Fibroblast of lung (primary cell): ENCODE measurements at regions not wholly inside any gene's neighbourhood (a gene's known extent, or its start where the extent isn't known, plus 50 kb on each side); places are given as distances from the start of the nearest gene placed in this dataset.

Source experiments
- DNase-seq, 2 donors: peaks; one replicate each; pipeline versions ENCODE4 v3.0.0 to v3.0.0-alpha.2; 2010; ENCODE audit warnings: low read depth in 2 of 2
- H2AFZ ChIP-seq: 2 replicates; pipeline ENCODE4 v1.5.1; 2012; ENCODE audit warnings: low read length, control low read depth, inconsistent platforms
- H3K27ac ChIP-seq: 2 replicates; pipeline ENCODE4 v1.5.1; 2011; ENCODE audit warnings: low read length, control low read depth; ENCODE audit not compliant: insufficient read depth
- H3K27me3 ChIP-seq: 2 replicates; pipeline ENCODE4 v1.5.1; 2011; ENCODE audit warnings: mild to moderate bottlenecking, low read length; ENCODE audit not compliant: control insufficient read depth, insufficient read depth
- H3K36me3 ChIP-seq: 2 replicates; pipeline ENCODE4 v1.5.1; 2011; ENCODE audit warnings: low read length; ENCODE audit not compliant: control insufficient read depth, insufficient read depth
- H3K4me1 ChIP-seq: 2 replicates; pipeline ENCODE4 v1.5.1; 2011; ENCODE audit warnings: low read length; ENCODE audit not compliant: control insufficient read depth, insufficient read depth; ENCODE audit errors: extremely low read depth
- H3K4me2 ChIP-seq: 2 replicates; pipeline ENCODE4 v1.5.1; 2011; ENCODE audit warnings: low read length, control low read depth; ENCODE audit not compliant: insufficient read depth; ENCODE audit errors: extremely low read depth
- H3K4me3 ChIP-seq, 4 experiments: fragments of 200-600 bp in 1 of 4; sonication (generic) in 1 of 4; replicated peaks in 1 of 4; 2 replicates each; pipeline ENCODE4 v1.5.1; 2011 to 2016; ENCODE audit warnings: low read length in 4 of 4, low read depth in 3 of 4, mild to moderate bottlenecking in 3 of 4, control low read depth in 2 of 4, inconsistent platforms in 1 of 4, mixed read lengths in 1 of 4; ENCODE audit not compliant: insufficient read depth in 1 of 4; ENCODE audit errors: control extremely low read depth in 1 of 4
- H3K79me2 ChIP-seq: 2 replicates; pipeline ENCODE4 v1.5.1; 2012; ENCODE audit warnings: mild to moderate bottlenecking, low read length, inconsistent platforms; ENCODE audit not compliant: control insufficient read depth, insufficient read depth
- H3K9ac ChIP-seq: 2 replicates; pipeline ENCODE4 v1.5.1; 2011; ENCODE audit warnings: mild to moderate bottlenecking, low read length, control low read depth; ENCODE audit not compliant: insufficient read depth
- H3K9me3 ChIP-seq: 2 replicates; pipeline ENCODE4 v1.5.1; 2012; ENCODE audit warnings: low read depth, low read length; ENCODE audit not compliant: control insufficient read depth, insufficient read depth
- H4K20me1 ChIP-seq: 2 replicates; pipeline ENCODE4 v1.5.1; 2011; ENCODE audit warnings: low read length; ENCODE audit not compliant: control insufficient read depth, insufficient read depth; ENCODE audit errors: extremely low read depth
- EZH2 ChIP-seq: IDR thresholded peaks from 2 replicates; pipeline ENCODE4 v1.5.1; 2012; ENCODE audit warnings: low read length, control low read depth, mild to moderate bottlenecking; ENCODE audit errors: missing control alignments
- TF ChIP-seq, protein P1 (sequence below), 2 donors: IDR thresholded peaks in 1 of 2; conservative IDR thresholded peaks in 1 of 2; 1 replicate in 1 of 2; 2 replicates in 1 of 2; pipeline ENCODE4 v1.5.1; 2011 to 2012; ENCODE audit warnings: low read length in 2 of 2, control low read depth in 1 of 2, inconsistent platforms in 1 of 2, low read depth in 1 of 2, mild to moderate bottlenecking in 1 of 2

GRCh38 chr4:179292468-179292867, 1850.2 kb upstream of the AGA start:
- Histone ChIP-seq H3K4me2 (no peak overlapping the region), H3K27ac (no peak overlapping the region), H3K27me3 (no peaks in the 10 kb centered on the region), H4K20me1 (no peaks in the 10 kb centered on the region), H3K9me3 (no peaks in the 10 kb centered on the region), H3K79me2 (no peaks in the 10 kb centered on the region), H3K4me3 (no peak overlapping the region), H3K36me3 (no peaks in the 10 kb centered on the region), H3K9ac (no peak overlapping the region), H3K4me1 (no peaks in the 10 kb centered on the region), H2AFZ (no peak overlapping the region)
- TF ChIP-seq, protein P1, sequence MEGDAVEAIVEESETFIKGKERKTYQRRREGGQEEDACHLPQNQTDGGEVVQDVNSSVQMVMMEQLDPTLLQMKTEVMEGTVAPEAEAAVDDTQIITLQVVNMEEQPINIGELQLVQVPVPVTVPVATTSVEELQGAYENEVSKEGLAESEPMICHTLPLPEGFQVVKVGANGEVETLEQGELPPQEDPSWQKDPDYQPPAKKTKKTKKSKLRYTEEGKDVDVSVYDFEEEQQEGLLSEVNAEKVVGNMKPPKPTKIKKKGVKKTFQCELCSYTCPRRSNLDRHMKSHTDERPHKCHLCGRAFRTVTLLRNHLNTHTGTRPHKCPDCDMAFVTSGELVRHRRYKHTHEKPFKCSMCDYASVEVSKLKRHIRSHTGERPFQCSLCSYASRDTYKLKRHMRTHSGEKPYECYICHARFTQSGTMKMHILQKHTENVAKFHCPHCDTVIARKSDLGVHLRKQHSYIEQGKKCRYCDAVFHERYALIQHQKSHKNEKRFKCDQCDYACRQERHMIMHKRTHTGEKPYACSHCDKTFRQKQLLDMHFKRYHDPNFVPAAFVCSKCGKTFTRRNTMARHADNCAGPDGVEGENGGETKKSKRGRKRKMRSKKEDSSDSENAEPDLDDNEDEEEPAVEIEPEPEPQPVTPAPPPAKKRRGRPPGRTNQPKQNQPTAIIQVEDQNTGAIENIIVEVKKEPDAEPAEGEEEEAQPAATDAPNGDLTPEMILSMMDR (conservative IDR thresholded peaks at IDR 0.05 in 1 of 2, IDR thresholded peaks at IDR 0.05 in 1 of 2; ENCODE audit: low read depth in 1 of 2, low read length in 2 of 2), result no peak
- no peak for TF ChIP-seq EZH2
- DNase-seq, result peak; percentile 2 to 6

- Histone ChIP-seq H3K4me2 (no peak overlapping the region), H3K9ac (no peak overlapping the region), H3K4me3 (no peak overlapping the region), H2AFZ (no peak overlapping the region), H4K20me1 (no peaks in the 10 kb centered on the region), H3K27ac (no peak overlapping the region), H3K36me3 (no peaks in the 10 kb centered on the region), H3K9me3 (no peaks in the 10 kb centered on the region), H3K4me1 (no peaks in the 10 kb centered on the region), H3K27me3 (no peaks in the 10 kb centered on the region), H3K79me2 (no peaks in the 10 kb centered on the region)
- TF ChIP-seq EZH2, result no peak
- TF ChIP-seq, protein P1 (conservative IDR thresholded peaks at IDR 0.05 in 1 of 2, IDR thresholded peaks at IDR 0.05 in 1 of 2; ENCODE audit: low read depth in 1 of 2, low read length in 2 of 2), result peak; percentile 37 to 61
- DNase-seq, result peak; percentile 27 to 39
Measured at GRCh38 chr4:179307297-179308136, 1865.3 kb upstream of the AGA start.

GRCh38 chr4:179313823-179314222, 1871.6 kb upstream of the AGA start:
- no peaks in the 10 kb centered on the region for H3K36me3 ChIP-seq
- no peak for DNase-seq
- H3K4me1 ChIP-seq, result no peaks in the 10 kb centered on the region
- no peak overlapping the region for H3K9ac ChIP-seq
- H3K9me3 ChIP-seq, result no peaks in the 10 kb centered on the region
- no peak overlapping the region for H3K4me2 ChIP-seq
- H3K4me3 ChIP-seq, result no peak overlapping the region
- H3K79me2 ChIP-seq, result no peaks in the 10 kb centered on the region
- no peak overlapping the region for H3K27ac ChIP-seq
- no peaks in the 10 kb centered on the region for H4K20me1 ChIP-seq
- H2AFZ ChIP-seq, result no peak overlapping the region
- TF ChIP-seq, protein P1 (conservative IDR thresholded peaks at IDR 0.05 in 1 of 2, IDR thresholded peaks at IDR 0.05 in 1 of 2; ENCODE audit: low read depth in 1 of 2, low read length in 2 of 2), result no peak
- TF ChIP-seq EZH2, result no peak
- H3K27me3 ChIP-seq, result no peaks in the 10 kb centered on the region
